Activated CD8-positive, alpha-beta T cell treated with anti-CD3 and anti-CD28 coated beads, Interleukin-2, amount 10 ng/mL, durations not matched to agents 7 days and 5 days (primary cell): ENCODE measurements at regions not wholly inside any gene's neighbourhood (a gene's known extent, or its start where the extent isn't known, plus 50 kb on each side); places are given as distances from the start of the nearest gene placed in this dataset.

Experiments
- ATAC-seq: fragments of 150-1000 bp; cut with Tn5 transposase; one replicate; pipeline ENCODE4 v1.10.0; 2021; ENCODE audit warnings: moderate library complexity
- CTCF ChIA-PET: fragments of 350-600 bp; sonication (Branson Sonifier 250); formaldehyde crosslinking; loops from one replicate; lab custom pipeline; 2021; ENCODE audit warnings: antibody characterized with exemption; lab: Charles Lee
- POLR2A ChIA-PET: fragments of 350-600 bp; sonication (Branson Sonifier 250); formaldehyde crosslinking; loops from one replicate; lab custom pipeline; 2021; ENCODE audit warnings: antibody characterized with exemption; lab: Charles Lee
- DNase-seq: peaks from one replicate; pipeline ENCODE4 v3.0.0-alpha.2; 2020
- H3K27ac Mint-ChIP-seq: one replicate; pipeline ENCODE4 v1.8.0; 2021; ENCODE audit warnings: mild to moderate bottlenecking, mixed read lengths
- H3K27me3 Mint-ChIP-seq: one replicate; pipeline ENCODE4 v1.8.0; 2021; ENCODE audit warnings: low read depth, mixed read lengths
- H3K36me3 Mint-ChIP-seq: one replicate; pipeline ENCODE4 v1.8.0; 2021; ENCODE audit warnings: low read depth, mixed read lengths
- H3K4me1 Mint-ChIP-seq: one replicate; pipeline ENCODE4 v1.8.0; 2021; ENCODE audit warnings: low read depth, mixed read lengths
- H3K4me3 Mint-ChIP-seq: one replicate; pipeline ENCODE4 v1.8.0; 2021; ENCODE audit warnings: mild to moderate bottlenecking, mixed read lengths
- H3K9me3 Mint-ChIP-seq: one replicate; pipeline ENCODE4 v1.8.0; 2022; ENCODE audit warnings: mixed read lengths; ENCODE audit not compliant: insufficient read depth

DNA sequence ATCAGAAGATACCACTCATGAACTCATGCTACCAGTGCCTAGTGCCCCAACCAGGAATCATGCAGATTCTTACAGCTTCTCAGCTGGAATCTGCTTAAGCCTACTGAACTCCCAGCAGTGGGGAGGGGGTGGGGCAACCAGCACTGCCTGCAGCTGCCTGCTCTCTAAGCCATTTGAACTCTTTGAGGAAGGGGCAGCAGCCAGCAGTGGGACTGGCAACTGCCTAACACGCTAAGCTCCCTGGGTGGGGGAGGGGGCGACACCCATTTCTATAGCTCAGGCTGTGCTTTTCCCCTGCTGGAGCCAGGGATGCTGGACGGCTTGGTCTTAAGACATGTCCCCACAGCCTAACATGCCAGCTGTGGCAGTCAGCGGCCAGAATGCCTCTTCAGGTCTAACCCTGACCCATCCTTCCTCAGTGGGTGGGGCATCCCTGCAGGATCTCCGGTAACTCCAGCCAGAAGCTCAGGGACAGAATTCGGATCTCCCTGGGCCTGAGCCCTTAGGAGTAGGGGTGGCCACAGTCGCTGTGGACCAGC lies 889.7 kb downstream of the CDH9 start:
- Mint-ChIP-seq H3K4me1 (no peaks in the 10 kb centered on the region), H3K9me3 (peaks cover 20% of the 10 kb centered on the region), H3K4me3 (no peak overlapping the region), H3K36me3 (no peaks in the 10 kb centered on the region), H3K27me3 (no peaks in the 10 kb centered on the region), H3K27ac (no peak overlapping the region)
- DNase-seq (no peak), ATAC-seq (no peak)
- POLR2A ChIA-PET: no interaction called here
- CTCF ChIA-PET: no interaction called here

DNA sequence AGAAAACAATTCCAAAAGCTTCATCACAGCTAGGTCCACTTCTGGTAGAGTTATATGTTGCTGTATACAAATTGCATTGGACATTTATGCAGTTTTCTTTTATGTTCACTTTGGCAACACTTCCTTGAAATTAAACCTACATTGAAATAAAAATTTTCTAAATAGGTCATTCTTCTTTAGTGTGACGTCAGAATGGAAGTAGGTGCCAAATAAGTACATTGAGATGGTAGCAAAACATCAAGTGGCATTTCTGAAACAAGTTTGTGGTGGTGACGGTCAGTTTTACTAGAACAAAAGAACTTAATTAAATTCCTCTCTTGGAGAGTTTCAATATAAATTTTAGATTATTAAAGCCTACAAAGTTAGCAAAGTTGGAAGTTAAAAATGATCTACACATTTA lies 895.1 kb downstream of the CDH9 start:
- Mint-ChIP-seq H3K36me3 (no peaks in the 10 kb centered on the region), H3K4me1 (no peaks in the 10 kb centered on the region), H3K27me3 (no peaks in the 10 kb centered on the region), H3K9me3 (peaks cover 13% of the 10 kb centered on the region), H3K27ac (no peak overlapping the region), H3K4me3 (no peak overlapping the region)
- no peak for DNase-seq
- CTCF ChIA-PET: no interaction called here
- POLR2A ChIA-PET: no interaction called here
- no peak for ATAC-seq

DNA sequence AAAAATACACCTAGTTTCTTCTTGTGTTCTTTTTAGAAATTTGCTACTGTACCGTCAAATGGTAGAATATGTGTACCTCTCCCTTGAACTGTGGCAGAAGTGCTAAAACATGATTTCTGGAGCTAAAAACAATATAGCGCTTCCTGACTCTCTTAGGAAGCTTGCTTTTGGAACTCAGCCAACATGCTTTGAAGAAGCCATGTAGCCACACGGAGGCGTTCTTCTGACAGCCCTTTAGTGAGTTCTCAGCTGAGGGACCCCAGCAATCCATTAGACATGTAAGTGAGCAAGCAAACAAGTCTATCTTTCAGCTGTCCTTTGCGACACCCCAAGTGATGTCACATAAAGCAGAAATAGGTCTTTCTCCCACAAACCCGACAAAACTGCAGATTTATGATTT lies 917.0 kb downstream of the CDH9 start:
- ATAC-seq: no peak
- CTCF ChIA-PET: no interaction called here
- no peak overlapping the region for H3K4me3 Mint-ChIP-seq

DNA sequence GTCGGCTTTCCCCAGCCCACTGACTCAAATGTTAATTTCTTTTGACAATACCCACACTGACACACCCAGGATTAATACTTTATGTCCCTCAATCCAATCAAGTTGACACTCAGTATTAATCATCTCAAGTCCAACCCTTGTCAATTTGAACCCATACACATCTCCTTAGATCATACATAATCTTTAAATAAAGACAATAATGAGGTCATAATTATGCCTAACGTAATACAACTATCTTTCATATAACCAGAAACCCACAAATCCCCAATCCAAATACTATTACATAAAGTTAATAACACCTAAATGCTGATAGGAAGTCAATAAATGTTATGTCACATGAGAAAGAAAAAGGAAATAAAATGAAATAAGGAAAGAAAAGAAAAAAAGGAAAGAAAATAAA lies 934.2 kb downstream of the CDH9 start:
- no peak overlapping the region for H3K4me3 Mint-ChIP-seq
- DNase-seq (no peak), ATAC-seq (no peak)
- no peaks in the 10 kb centered on the region for H3K36me3 Mint-ChIP-seq
- no peaks in the 10 kb centered on the region for H3K27me3 Mint-ChIP-seq
- CTCF ChIA-PET: no interaction called here
- POLR2A ChIA-PET: no interaction called here
- H3K27ac Mint-ChIP-seq: no peak overlapping the region
- H3K9me3 Mint-ChIP-seq: peaks cover 13% of the 10 kb centered on the region
- no peaks in the 10 kb centered on the region for H3K4me1 Mint-ChIP-seq

More for the DNA sequence above, 917.0 kb downstream of the CDH9 start:
- Mint-ChIP-seq H3K36me3 (no peaks in the 10 kb centered on the region), H3K4me1 (no peaks in the 10 kb centered on the region), H3K9me3 (peaks cover 15% of the 10 kb centered on the region), H3K27me3 (no peaks in the 10 kb centered on the region), H3K27ac (no peak overlapping the region)
- POLR2A ChIA-PET: no interaction called here
- no peak for DNase-seq

DNA sequence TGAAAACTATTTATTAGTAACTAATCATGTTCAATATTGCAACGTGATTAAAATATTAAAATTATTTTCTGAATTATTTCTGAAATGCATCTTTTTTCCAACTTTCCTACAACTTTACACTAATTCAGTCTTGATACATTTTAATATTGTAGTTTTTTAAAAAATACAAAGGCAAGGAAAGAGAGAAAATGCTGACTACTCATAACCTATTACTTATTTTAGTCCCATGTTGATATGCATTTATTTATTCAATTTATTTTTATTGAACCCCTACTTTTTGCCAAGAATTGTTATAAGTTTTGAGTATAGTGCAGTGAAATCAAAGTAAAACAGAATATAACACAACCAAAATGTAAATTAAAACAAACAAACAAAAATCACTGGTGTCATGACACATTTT lies 978.2 kb downstream of the CDH9 start:
- ChIA-PET POLR2A (no interaction called here), CTCF (no interaction called here)
- H3K27ac Mint-ChIP-seq: no peak overlapping the region
- DNase-seq: no peak
- H3K4me1 Mint-ChIP-seq: no peaks in the 10 kb centered on the region
- no peaks in the 10 kb centered on the region for H3K27me3 Mint-ChIP-seq
- H3K9me3 Mint-ChIP-seq: peaks cover 10% of the 10 kb centered on the region
- no peak for ATAC-seq
- H3K36me3 Mint-ChIP-seq: no peaks in the 10 kb centered on the region
- no peak overlapping the region for H3K4me3 Mint-ChIP-seq

DNA sequence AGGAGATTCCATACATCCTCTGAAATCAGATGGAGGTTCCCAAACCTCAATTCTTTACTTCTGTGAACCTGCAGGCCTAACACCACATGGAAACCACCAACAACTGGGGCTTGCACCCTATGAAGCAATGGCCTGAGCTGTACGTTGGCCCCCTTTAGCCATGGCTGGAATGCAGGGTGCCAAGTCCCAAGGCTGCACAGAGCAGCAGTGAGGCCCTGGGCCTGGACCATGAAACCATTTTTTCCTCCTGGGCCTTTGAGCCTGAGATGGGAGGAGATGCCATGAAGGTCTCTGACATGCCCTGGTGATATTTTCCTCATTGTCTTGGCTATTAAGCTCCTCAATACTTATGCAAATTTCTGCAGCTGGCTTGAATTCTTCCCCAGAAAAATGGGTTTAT lies 983.8 kb downstream of the CDH9 start:
- H3K9me3 Mint-ChIP-seq: peaks cover 9% of the 10 kb centered on the region
- DNase-seq (no peak), ATAC-seq (no peak)
- CTCF ChIA-PET: no interaction called here
- no peaks in the 10 kb centered on the region for H3K4me1 Mint-ChIP-seq
- no peaks in the 10 kb centered on the region for H3K36me3 Mint-ChIP-seq
- POLR2A ChIA-PET: no interaction called here
- no peaks in the 10 kb centered on the region for H3K27me3 Mint-ChIP-seq
- no peak overlapping the region for H3K27ac Mint-ChIP-seq
- H3K4me3 Mint-ChIP-seq: no peak overlapping the region

DNA sequence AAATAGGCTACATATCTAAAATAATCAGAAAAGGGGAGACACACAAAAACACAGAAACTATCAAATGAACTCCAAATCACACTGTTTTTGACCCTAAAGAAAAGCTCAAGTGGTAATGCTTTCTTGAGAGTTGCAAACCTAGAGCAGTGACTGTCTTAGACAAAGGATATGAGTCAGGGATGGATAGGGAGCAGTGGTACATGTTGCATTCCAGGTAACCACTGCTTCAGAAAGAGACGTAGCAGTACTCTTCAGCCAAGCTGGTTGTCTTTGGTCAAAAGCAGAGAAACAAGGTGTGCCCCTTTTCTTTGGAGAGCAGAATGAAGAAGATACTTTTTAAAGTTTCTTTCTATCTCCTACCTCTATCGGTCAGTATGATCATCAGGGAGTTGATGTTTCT lies 1003.6 kb downstream of the CDH9 start:
- H3K36me3 Mint-ChIP-seq: no peaks in the 10 kb centered on the region
- no peaks in the 10 kb centered on the region for H3K4me1 Mint-ChIP-seq
- H3K9me3 Mint-ChIP-seq: peaks cover 12% of the 10 kb centered on the region
- ChIA-PET POLR2A (no interaction called here), CTCF (no interaction called here)
- ATAC-seq: no peak
- no peaks in the 10 kb centered on the region for H3K27me3 Mint-ChIP-seq
- no peak overlapping the region for H3K4me3 Mint-ChIP-seq
- no peak for DNase-seq
- H3K27ac Mint-ChIP-seq: no peak overlapping the region

DNA sequence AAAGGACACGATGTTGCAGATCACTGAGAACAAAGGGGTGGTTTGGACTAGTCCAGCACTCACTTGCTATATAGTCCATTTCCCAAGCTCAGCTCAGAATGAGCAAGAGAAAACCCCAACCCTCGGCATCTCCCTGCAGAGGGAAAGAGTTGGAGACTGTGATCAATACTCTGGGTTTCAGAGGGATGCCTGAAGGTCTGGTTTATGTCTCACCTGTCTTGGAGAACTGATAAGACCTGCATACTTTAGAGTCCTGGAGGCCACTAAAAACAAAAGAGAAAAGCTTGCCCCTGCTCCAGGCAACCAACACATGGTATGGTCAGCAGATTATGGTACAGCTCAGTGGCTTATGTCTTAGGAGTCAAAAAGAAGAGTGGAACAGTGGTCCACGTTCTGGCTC lies 1006.9 kb downstream of the CDH9 start:
- no peaks in the 10 kb centered on the region for H3K9me3 Mint-ChIP-seq
- H3K4me3 Mint-ChIP-seq: no peak overlapping the region
- CTCF ChIA-PET: no interaction called here
- H3K27me3 Mint-ChIP-seq: no peaks in the 10 kb centered on the region
- H3K4me1 Mint-ChIP-seq: no peaks in the 10 kb centered on the region
- no peaks in the 10 kb centered on the region for H3K36me3 Mint-ChIP-seq
- ATAC-seq: no peak
- POLR2A ChIA-PET: no interaction called here
- DNase-seq: no peak
- H3K27ac Mint-ChIP-seq: no peak overlapping the region

DNA sequence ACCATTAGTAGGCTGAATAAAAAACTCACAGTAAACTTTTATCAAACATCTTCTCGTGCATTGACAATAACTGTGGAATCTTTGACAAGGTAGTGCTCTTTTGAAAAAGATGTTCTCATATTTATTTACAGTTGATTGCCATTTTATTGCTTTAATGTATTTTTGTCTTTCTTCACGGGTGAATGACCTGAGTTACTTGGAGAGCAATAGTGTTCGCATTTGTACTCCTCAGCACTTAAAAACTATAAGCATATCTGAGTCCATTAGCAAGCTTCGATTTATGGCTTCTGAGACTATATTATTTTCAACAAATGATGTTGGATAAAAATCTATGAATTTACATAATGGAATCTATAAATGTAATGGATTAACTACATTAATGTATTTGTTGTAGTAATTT lies 1012.3 kb downstream of the CDH9 start:
- ATAC-seq (no peak), DNase-seq (no peak)
- Mint-ChIP-seq H3K27ac (no peak overlapping the region), H3K9me3 (peaks cover 8% of the 10 kb centered on the region), H3K27me3 (no peaks in the 10 kb centered on the region), H3K4me3 (no peak overlapping the region), H3K36me3 (no peaks in the 10 kb centered on the region), H3K4me1 (no peaks in the 10 kb centered on the region)
- ChIA-PET POLR2A (no interaction called here), CTCF (no interaction called here)

DNA sequence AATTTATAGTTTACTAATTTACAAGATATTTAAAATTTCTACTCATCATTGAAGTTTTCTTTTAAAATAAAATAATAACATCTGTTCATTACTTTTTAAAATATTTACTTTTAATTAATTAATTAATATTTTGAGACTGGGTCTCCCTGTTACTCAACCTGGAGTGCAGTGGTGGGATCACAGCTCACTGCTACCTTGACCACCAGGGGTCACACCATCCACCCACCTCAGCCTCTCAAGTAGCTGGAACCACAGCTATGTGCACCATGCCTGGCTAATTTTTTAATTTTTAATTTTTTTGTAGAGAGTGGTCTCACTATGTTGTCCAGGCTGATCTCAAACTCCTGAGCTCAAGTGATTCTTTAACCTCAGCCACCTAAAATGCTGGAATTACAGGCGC lies 1013.6 kb downstream of the CDH9 start:
- no peaks in the 10 kb centered on the region for H3K4me1 Mint-ChIP-seq
- H3K27ac Mint-ChIP-seq: no peak overlapping the region
- no peaks in the 10 kb centered on the region for H3K36me3 Mint-ChIP-seq
- DNase-seq (no peak), ATAC-seq (no peak)
- H3K9me3 Mint-ChIP-seq: peaks cover 8% of the 10 kb centered on the region
- H3K4me3 Mint-ChIP-seq: no peak overlapping the region
- POLR2A ChIA-PET: no interaction called here
- CTCF ChIA-PET: no interaction called here
- H3K27me3 Mint-ChIP-seq: no peaks in the 10 kb centered on the region

DNA sequence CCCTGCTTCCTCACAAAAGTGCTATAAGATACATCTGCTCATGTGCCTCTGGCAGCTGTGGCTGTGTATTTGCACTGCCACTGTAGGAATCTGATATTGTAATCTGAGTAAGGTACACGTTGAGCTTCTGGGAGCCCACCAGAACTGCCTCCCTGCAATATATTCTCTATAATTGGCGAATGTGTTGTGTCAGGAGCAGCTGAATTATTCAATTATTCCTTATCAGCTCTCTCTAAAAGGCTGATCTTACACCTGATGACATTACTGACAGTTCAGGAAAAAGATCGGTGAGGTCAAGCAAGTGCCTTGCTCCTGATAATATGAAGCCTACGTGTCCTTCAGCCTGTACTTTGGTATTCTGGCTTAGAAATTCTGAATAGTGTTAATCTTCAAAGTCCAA lies 1015.0 kb downstream of the CDH9 start:
- no peak overlapping the region for H3K27ac Mint-ChIP-seq
- ChIA-PET CTCF (no interaction called here), POLR2A (no interaction called here)
- ATAC-seq (no peak), DNase-seq (no peak)
- H3K27me3 Mint-ChIP-seq: no peaks in the 10 kb centered on the region
- H3K4me1 Mint-ChIP-seq: no peaks in the 10 kb centered on the region
- H3K9me3 Mint-ChIP-seq: peaks cover 12% of the 10 kb centered on the region
- H3K36me3 Mint-ChIP-seq: no peaks in the 10 kb centered on the region
- no peak overlapping the region for H3K4me3 Mint-ChIP-seq

DNA sequence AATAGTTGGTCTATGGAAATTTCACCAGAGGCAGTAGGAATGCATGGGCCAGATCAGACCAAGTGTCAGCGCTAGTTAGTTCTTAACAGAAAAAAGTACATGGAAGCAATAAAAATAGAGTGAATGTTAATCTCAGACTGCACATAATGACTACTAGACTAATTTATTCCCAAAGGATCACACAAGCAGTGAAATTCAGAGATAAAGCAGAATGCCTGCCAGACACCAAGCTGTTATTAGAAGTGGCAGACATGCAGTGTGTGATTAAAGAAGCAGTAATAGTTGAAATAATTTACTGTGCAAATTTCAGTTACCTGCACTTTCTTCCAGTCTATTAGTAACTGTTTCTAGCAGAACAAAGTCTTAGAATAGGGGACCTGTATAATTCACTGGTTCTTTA lies 1024.2 kb downstream of the CDH9 start:
- ChIA-PET POLR2A (no interaction called here), CTCF (no interaction called here)
- ATAC-seq (no peak), DNase-seq (no peak)
- Mint-ChIP-seq H3K4me1 (no peaks in the 10 kb centered on the region), H3K9me3 (peaks cover 20% of the 10 kb centered on the region), H3K4me3 (no peak overlapping the region), H3K36me3 (no peaks in the 10 kb centered on the region), H3K27ac (no peak overlapping the region), H3K27me3 (no peaks in the 10 kb centered on the region)

DNA sequence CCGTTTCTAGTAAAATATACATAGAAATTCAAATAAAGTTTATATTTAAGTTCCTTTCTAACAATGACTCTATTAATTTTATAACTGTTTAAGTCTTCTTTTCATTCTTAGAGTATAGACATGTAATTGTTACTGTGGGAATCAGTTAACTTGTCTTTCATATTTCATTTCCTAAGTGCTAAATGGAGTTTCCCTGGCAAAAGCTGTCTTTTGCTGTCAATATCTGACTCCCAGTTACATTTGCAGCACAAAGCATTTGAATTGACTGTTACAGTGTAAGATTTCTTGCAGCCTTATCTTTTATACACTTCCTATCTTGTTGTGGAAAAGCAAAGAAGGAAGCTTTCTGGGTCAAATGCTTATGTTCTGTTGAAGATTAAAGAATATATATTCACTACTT lies 1026.3 kb downstream of the CDH9 start:
- H3K27ac Mint-ChIP-seq: no peak overlapping the region
- H3K36me3 Mint-ChIP-seq: no peaks in the 10 kb centered on the region
- H3K9me3 Mint-ChIP-seq: peaks cover 13% of the 10 kb centered on the region
- ChIA-PET CTCF (no interaction called here), POLR2A (no interaction called here)
- DNase-seq: no peak
- H3K4me1 Mint-ChIP-seq: no peaks in the 10 kb centered on the region
- no peak overlapping the region for H3K4me3 Mint-ChIP-seq
- no peak for ATAC-seq
- no peaks in the 10 kb centered on the region for H3K27me3 Mint-ChIP-seq
